ENCODE measurements at regions not wholly inside any gene's neighbourhood (a gene's known extent, or its start where the extent isn't known, plus 50 kb on each side); places are given as distances from the start of the nearest gene placed in this dataset.

- TF ChIP-seq, protein P1, sequence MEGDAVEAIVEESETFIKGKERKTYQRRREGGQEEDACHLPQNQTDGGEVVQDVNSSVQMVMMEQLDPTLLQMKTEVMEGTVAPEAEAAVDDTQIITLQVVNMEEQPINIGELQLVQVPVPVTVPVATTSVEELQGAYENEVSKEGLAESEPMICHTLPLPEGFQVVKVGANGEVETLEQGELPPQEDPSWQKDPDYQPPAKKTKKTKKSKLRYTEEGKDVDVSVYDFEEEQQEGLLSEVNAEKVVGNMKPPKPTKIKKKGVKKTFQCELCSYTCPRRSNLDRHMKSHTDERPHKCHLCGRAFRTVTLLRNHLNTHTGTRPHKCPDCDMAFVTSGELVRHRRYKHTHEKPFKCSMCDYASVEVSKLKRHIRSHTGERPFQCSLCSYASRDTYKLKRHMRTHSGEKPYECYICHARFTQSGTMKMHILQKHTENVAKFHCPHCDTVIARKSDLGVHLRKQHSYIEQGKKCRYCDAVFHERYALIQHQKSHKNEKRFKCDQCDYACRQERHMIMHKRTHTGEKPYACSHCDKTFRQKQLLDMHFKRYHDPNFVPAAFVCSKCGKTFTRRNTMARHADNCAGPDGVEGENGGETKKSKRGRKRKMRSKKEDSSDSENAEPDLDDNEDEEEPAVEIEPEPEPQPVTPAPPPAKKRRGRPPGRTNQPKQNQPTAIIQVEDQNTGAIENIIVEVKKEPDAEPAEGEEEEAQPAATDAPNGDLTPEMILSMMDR (IDR thresholded peaks at IDR 0.05) = no peak
- H3K4me3 ChIP-seq = no peak overlapping the region
- no peaks in the 10 kb centered on the region for H3K4me1 ChIP-seq
- DNase-seq (ENCODE audit: low spot score in 2 of 2) = no peak
- H3K27me3 ChIP-seq = no peaks in the 10 kb centered on the region
- intact Hi-C loops (cut with DNase I) = no loop called here
- H3K9me3 ChIP-seq = no peaks in the 10 kb centered on the region
- H3K27ac ChIP-seq = no peak overlapping the region
- H3K36me3 ChIP-seq = no peaks in the 10 kb centered on the region
Observed at GRCh38 chr18:76075777-76076176, 419.3 kb downstream of the ZNF516 start.

GRCh38 chr18:76064998-76065397 lies 430.0 kb downstream of the ZNF516 start:
- intact Hi-C loops (cut with DNase I) = no loop called here
- Histone ChIP-seq H3K36me3 (no peaks in the 10 kb centered on the region), H3K9me3 (no peaks in the 10 kb centered on the region), H3K4me3 (no peak overlapping the region), H3K27me3 (no peaks in the 10 kb centered on the region), H3K4me1 (no peaks in the 10 kb centered on the region), H3K27ac (no peak overlapping the region)
- no peak for DNase-seq (ENCODE audit: low spot score in 2 of 2)
- TF ChIP-seq, protein P1 (IDR thresholded peaks at IDR 0.05) = no peak

GRCh38 chr18:76058146-76058545 lies 436.9 kb downstream of the ZNF516 start:
- Histone ChIP-seq H3K4me3 (no peak overlapping the region), H3K4me1 (no peaks in the 10 kb centered on the region), H3K27ac (no peak overlapping the region), H3K27me3 (no peaks in the 10 kb centered on the region), H3K9me3 (no peaks in the 10 kb centered on the region), H3K36me3 (no peaks in the 10 kb centered on the region)
- no peak for DNase-seq (ENCODE audit: low spot score in 2 of 2)
- TF ChIP-seq, protein P1 (IDR thresholded peaks at IDR 0.05) = no peak
- intact Hi-C loops (cut with DNase I) = no loop called here

DNA sequence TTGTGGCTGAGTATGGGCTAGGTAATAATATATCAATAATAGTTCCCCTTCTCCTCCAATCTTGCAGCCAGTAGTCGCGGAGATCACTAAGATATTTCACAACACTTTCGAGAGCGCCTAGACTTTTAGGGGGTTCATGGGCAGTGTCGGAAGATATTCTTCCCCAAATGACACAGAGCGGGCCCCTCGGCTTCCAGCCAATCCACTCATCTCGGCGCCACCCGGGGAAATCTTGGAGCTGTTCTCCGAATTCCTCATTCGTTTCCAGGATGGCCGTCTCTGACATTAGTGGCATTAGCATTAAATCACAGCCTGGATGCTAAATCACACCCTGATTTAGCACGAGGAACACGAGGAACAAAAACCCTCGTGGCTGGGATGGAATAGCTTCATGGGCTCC lies 437.7 kb downstream of the ZNF516 start:
- intact Hi-C loops (cut with DNase I) = no loop called here
- Histone ChIP-seq H3K9me3 (no peaks in the 10 kb centered on the region), H3K36me3 (no peaks in the 10 kb centered on the region), H3K4me3 (no peak overlapping the region), H3K27ac (no peak overlapping the region), H3K4me1 (no peaks in the 10 kb centered on the region), H3K27me3 (no peaks in the 10 kb centered on the region)
- no peak for DNase-seq (ENCODE audit: low spot score in 2 of 2)
- TF ChIP-seq, protein P1 (IDR thresholded peaks at IDR 0.05) = no peak

DNA sequence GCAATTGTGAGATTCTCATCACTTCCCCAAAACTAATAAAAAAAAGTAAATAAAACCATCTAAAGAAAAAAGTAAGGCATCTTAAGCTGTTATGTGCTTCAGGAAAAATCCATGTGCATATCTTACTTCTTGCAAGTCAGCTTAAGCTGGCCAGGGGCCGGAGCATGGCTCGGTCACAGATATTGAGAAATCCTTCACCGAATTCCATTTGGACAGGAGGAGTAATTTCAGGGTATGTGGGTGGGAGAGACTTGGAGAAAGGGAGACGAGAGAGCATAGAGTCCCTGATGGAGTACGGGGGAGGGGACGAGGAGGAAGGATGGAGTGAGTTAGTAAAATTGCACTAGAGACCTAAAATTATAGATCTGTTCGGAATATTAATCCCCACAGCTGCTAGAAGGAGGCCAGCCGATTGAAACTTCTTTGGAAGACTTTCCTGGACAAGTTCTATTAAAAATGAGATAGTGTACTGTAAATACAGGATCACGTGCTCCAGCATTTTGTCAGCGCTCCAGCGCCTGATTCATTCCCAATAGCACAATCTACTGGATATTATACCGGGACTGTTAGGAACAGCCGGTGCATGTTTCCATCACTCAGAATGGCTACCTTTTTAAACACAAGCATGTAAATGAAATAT lies 438.5 kb downstream of the ZNF516 start:
- Histone ChIP-seq H3K4me1 (no peaks in the 10 kb centered on the region), H3K27me3 (no peaks in the 10 kb centered on the region), H3K9me3 (no peaks in the 10 kb centered on the region), H3K4me3 (no peak overlapping the region), H3K27ac (no peak overlapping the region), H3K36me3 (no peaks in the 10 kb centered on the region)
- TF ChIP-seq, protein P1 (IDR thresholded peaks at IDR 0.05) = no peak
- no peak for DNase-seq (ENCODE audit: low spot score in 2 of 2)
- intact Hi-C loops (cut with DNase I) = no loop called here

DNA sequence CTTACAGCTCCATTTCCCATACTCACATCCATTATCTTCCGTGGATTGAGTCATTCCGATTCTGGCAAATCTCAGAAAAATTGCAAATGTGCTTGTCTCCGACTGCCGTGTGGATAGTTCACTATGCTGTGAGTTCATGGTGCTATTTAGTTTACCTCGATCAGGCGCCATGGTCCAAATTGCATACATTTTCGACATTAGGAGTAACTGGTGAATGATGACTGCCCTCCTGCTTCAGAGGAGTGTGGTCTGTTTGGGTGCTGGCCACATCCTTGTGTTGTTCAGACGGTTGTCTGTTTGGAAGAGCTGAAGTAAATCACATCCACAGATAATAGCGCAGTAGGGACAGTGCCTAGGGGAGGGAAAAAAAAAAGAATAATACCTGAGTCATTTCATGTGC lies 439.5 kb downstream of the ZNF516 start:
- Histone ChIP-seq H3K36me3 (no peaks in the 10 kb centered on the region), H3K4me1 (no peaks in the 10 kb centered on the region), H3K4me3 (no peak overlapping the region), H3K27ac (no peak overlapping the region), H3K27me3 (no peaks in the 10 kb centered on the region), H3K9me3 (no peaks in the 10 kb centered on the region)
- intact Hi-C loops (cut with DNase I) = no loop called here
- TF ChIP-seq, protein P1 (IDR thresholded peaks at IDR 0.05) = no peak
- DNase-seq (ENCODE audit: low spot score in 2 of 2) = no peak

Measured in ascending aorta (tissue), 2 donors.